ENCODE measurements at regions not wholly inside any gene's neighbourhood (a gene's known extent, or its start where the extent isn't known, plus 50 kb on each side); places are given as distances from the start of the nearest gene placed in this dataset.

- dilution Hi-C loops (cut with MboI; ENCODE audit: extremely low pct_ligation_motif_present, low sequenced_read_pairs) = no loop called here
- no peaks in the 10 kb centered on the region for H3K9me1 ChIP-seq (replicated peaks; ENCODE audit: control insufficient read depth, extremely low read depth, insufficient read depth, low read length)
- H4K20me1 ChIP-seq (replicated peaks; ENCODE audit: control insufficient read depth, extremely low read depth, insufficient read depth, low read length) = no peaks in the 10 kb centered on the region
- no peak overlapping the region for H3K4me2 ChIP-seq (ENCODE audit: insufficient read depth, low read length)
- intact Hi-C loops (cut with micrococcal nuclease) = no loop called here
- no peaks in the 10 kb centered on the region for H3K4me1 ChIP-seq (ENCODE audit: control insufficient read depth, extremely low read depth, insufficient read depth, low read length)
- H3K27ac ChIP-seq (ENCODE audit: insufficient read depth, low read depth, low read length) = no peak overlapping the region
- no peak overlapping the region for H3K4me3 ChIP-seq (replicated peaks in 1 of 3; ENCODE audit: insufficient read depth in 1 of 3, low read depth in 1 of 3, low read length in 3 of 3)
- CTCF ChIA-PET = interaction anchor here (1.3 kb wide), 1 partner anchor 19 kb away, joined by 3 read pairs; no protein-coding TSS in a partner anchor
- no TSS peak for BruUV-seq (replicated peaks)
- no peak overlapping the region for H3K9ac ChIP-seq (replicated peaks; ENCODE audit: extremely low read depth, insufficient read depth, low read length)
- POLR2A ChIA-PET = no interaction called here
- H3K79me2 ChIP-seq (ENCODE audit: control insufficient read depth, insufficient read depth, low read length) = no peaks in the 10 kb centered on the region
- TF ChIP-seq GATA2 (IDR thresholded peaks at IDR 0.05; ENCODE audit: insufficient read depth, insufficient read length, low read depth, low read length) = no peak
- TF ChIP-seq POLR2AphosphoS5 (IDR thresholded peaks at IDR 0.05; ENCODE audit: insufficient read depth, low read depth, low read length) = no peak
- TF ChIP-seq CTCF (IDR thresholded peaks at IDR 0.05; ENCODE audit: extremely low read depth in 1 of 2, insufficient read depth in 1 of 2, low read depth in 1 of 2, low read length in 2 of 2) = no peak
- no peak for TF ChIP-seq JUN (IDR thresholded peaks at IDR 0.05; ENCODE audit: borderline replicate concordance, insufficient read depth, insufficient read length, low read depth)
- no peak for TF ChIP-seq EZH2 (IDR thresholded peaks at IDR 0.05; ENCODE audit: borderline replicate concordance, low read depth, low read length, severe bottlenecking)
- no peak for TF ChIP-seq POLR2A (IDR thresholded peaks at IDR 0.05; ENCODE audit: low read depth, low read length)
- TF ChIP-seq MAX (IDR thresholded peaks at IDR 0.05; ENCODE audit: insufficient read depth, insufficient read length) = no peak
- TF ChIP-seq FOS (IDR thresholded peaks at IDR 0.05; ENCODE audit: borderline replicate concordance, insufficient read depth, low read length) = no peak
- TF ChIP-seq MYC (IDR thresholded peaks at IDR 0.05; ENCODE audit: low read depth, low read length) = no peak
- no peaks in the 10 kb centered on the region for H3K9me3 ChIP-seq (replicated peaks; ENCODE audit: control insufficient read depth, insufficient read depth, low read length)
- H2AFZ ChIP-seq (ENCODE audit: low read depth, low read length) = no peak overlapping the region
- DNase-seq (ENCODE audit: low read depth, low spot score) (no peak), FAIRE-seq (no peak)
- H3K27me3 ChIP-seq (ENCODE audit: control insufficient read depth in 2 of 2, insufficient read depth in 2 of 2, low read length in 2 of 2) = no peaks in the 10 kb centered on the region
- H3K36me3 ChIP-seq (ENCODE audit: control insufficient read depth in 2 of 2, extremely low read depth in 1 of 2, insufficient read depth in 2 of 2, low read length in 2 of 2) = no peaks in the 10 kb centered on the region
Measured at GRCh38 chr3:152760591-152760990, 74.3 kb upstream of the P2RY1 start.

All from endothelial cell of umbilical vein (primary cell).